ENCODE measurements at regions not wholly inside any gene's neighbourhood (a gene's known extent, or its start where the extent isn't known, plus 50 kb on each side); places are given as distances from the start of the nearest gene placed in this dataset.

- Mint-ChIP-seq H3K27me3 (ENCODE audit: low read depth) (peaks cover 2% of the 10 kb centered on the region), H3K27ac (no peak overlapping the region), H3K4me1 (ENCODE audit: low read depth) (no peaks in the 10 kb centered on the region), H3K36me3 (ENCODE audit: low read depth) (no peaks in the 10 kb centered on the region), H3K9me3 (no peaks in the 10 kb centered on the region), H3K4me3 (no peak overlapping the region)
- DNase-seq (ENCODE audit: low spot score): no peak
Measured at GRCh38 chr4:165627548-165627947, 245.5 kb upstream of the TLL1 start.

- no peaks in the 10 kb centered on the region for H3K4me1 Mint-ChIP-seq (ENCODE audit: low read depth)
- H3K4me3 Mint-ChIP-seq: no peak overlapping the region
- H3K9me3 Mint-ChIP-seq: no peaks in the 10 kb centered on the region
- DNase-seq (ENCODE audit: low spot score): no peak
- peaks cover 2% of the 10 kb centered on the region for H3K27me3 Mint-ChIP-seq (ENCODE audit: low read depth)
- no peak overlapping the region for H3K27ac Mint-ChIP-seq
- no peaks in the 10 kb centered on the region for H3K36me3 Mint-ChIP-seq (ENCODE audit: low read depth)
Measured at GRCh38 chr4:165628572-165628971, 244.5 kb upstream of the TLL1 start.

- Mint-ChIP-seq H3K27me3 (ENCODE audit: low read depth) (peaks cover 2% of the 10 kb centered on the region), H3K9me3 (no peaks in the 10 kb centered on the region), H3K4me3 (no peak overlapping the region), H3K4me1 (ENCODE audit: low read depth) (no peaks in the 10 kb centered on the region), H3K27ac (no peak overlapping the region), H3K36me3 (ENCODE audit: low read depth) (no peaks in the 10 kb centered on the region)
- no peak for DNase-seq (ENCODE audit: low spot score)
Measured at GRCh38 chr4:165630671-165631070, 242.4 kb upstream of the TLL1 start.

GRCh38 chr4:165631208-165631894 is 241.7 kb upstream of the TLL1 start:
- Mint-ChIP-seq H3K4me1 (ENCODE audit: low read depth) (no peaks in the 10 kb centered on the region), H3K36me3 (ENCODE audit: low read depth) (no peaks in the 10 kb centered on the region), H3K4me3 (no peak overlapping the region), H3K27ac (no peak overlapping the region), H3K27me3 (ENCODE audit: low read depth) (peaks cover 2% of the 10 kb centered on the region), H3K9me3 (no peaks in the 10 kb centered on the region)
- no peak for DNase-seq (ENCODE audit: low spot score)

- no peaks in the 10 kb centered on the region for H3K4me1 Mint-ChIP-seq (ENCODE audit: low read depth)
- no peak overlapping the region for H3K4me3 Mint-ChIP-seq
- no peaks in the 10 kb centered on the region for H3K9me3 Mint-ChIP-seq
- H3K36me3 Mint-ChIP-seq (ENCODE audit: low read depth): no peaks in the 10 kb centered on the region
- peaks cover 2% of the 10 kb centered on the region for H3K27me3 Mint-ChIP-seq (ENCODE audit: low read depth)
- no peak overlapping the region for H3K27ac Mint-ChIP-seq
- no peak for DNase-seq (ENCODE audit: low spot score)
Measured at GRCh38 chr4:165631912-165632311, 241.1 kb upstream of the TLL1 start.

- no peak for DNase-seq (ENCODE audit: low spot score)
- no peaks in the 10 kb centered on the region for H3K4me1 Mint-ChIP-seq (ENCODE audit: low read depth)
- no peak overlapping the region for H3K4me3 Mint-ChIP-seq
- H3K27me3 Mint-ChIP-seq (ENCODE audit: low read depth): peaks cover 2% of the 10 kb centered on the region
- no peaks in the 10 kb centered on the region for H3K9me3 Mint-ChIP-seq
- no peaks in the 10 kb centered on the region for H3K36me3 Mint-ChIP-seq (ENCODE audit: low read depth)
- H3K27ac Mint-ChIP-seq: no peak overlapping the region
Measured at GRCh38 chr4:165634766-165635165, 238.3 kb upstream of the TLL1 start.

- Mint-ChIP-seq H3K27me3 (ENCODE audit: low read depth) (peaks cover 2% of the 10 kb centered on the region), H3K4me3 (no peak overlapping the region), H3K9me3 (no peaks in the 10 kb centered on the region), H3K27ac (no peak overlapping the region), H3K36me3 (ENCODE audit: low read depth) (no peaks in the 10 kb centered on the region), H3K4me1 (ENCODE audit: low read depth) (no peaks in the 10 kb centered on the region)
- DNase-seq (ENCODE audit: low spot score): no peak
Measured at GRCh38 chr4:165635381-165635780, 237.7 kb upstream of the TLL1 start.

GRCh38 chr4:165635951-165636350 is 237.1 kb upstream of the TLL1 start:
- H3K9me3 Mint-ChIP-seq: no peaks in the 10 kb centered on the region
- no peaks in the 10 kb centered on the region for H3K4me1 Mint-ChIP-seq (ENCODE audit: low read depth)
- H3K36me3 Mint-ChIP-seq (ENCODE audit: low read depth): no peaks in the 10 kb centered on the region
- no peak overlapping the region for H3K4me3 Mint-ChIP-seq
- no peak overlapping the region for H3K27ac Mint-ChIP-seq
- peaks cover 2% of the 10 kb centered on the region for H3K27me3 Mint-ChIP-seq (ENCODE audit: low read depth)
- no peak for DNase-seq (ENCODE audit: low spot score)

- H3K4me3 Mint-ChIP-seq: no peak overlapping the region
- H3K27me3 Mint-ChIP-seq (ENCODE audit: low read depth): no peaks in the 10 kb centered on the region
- no peak overlapping the region for H3K27ac Mint-ChIP-seq
- H3K9me3 Mint-ChIP-seq: no peaks in the 10 kb centered on the region
- no peaks in the 10 kb centered on the region for H3K36me3 Mint-ChIP-seq (ENCODE audit: low read depth)
- no peaks in the 10 kb centered on the region for H3K4me1 Mint-ChIP-seq (ENCODE audit: low read depth)
- DNase-seq (ENCODE audit: low spot score): no peak
Measured at GRCh38 chr4:165651901-165652300, 221.1 kb upstream of the TLL1 start.

- Mint-ChIP-seq H3K27ac (no peak overlapping the region), H3K27me3 (ENCODE audit: low read depth) (no peaks in the 10 kb centered on the region), H3K36me3 (ENCODE audit: low read depth) (no peaks in the 10 kb centered on the region), H3K9me3 (no peaks in the 10 kb centered on the region), H3K4me3 (no peak overlapping the region), H3K4me1 (ENCODE audit: low read depth) (no peaks in the 10 kb centered on the region)
- no peak for DNase-seq (ENCODE audit: low spot score)
Measured at GRCh38 chr4:165654556-165654955, 218.5 kb upstream of the TLL1 start.

- H3K36me3 Mint-ChIP-seq (ENCODE audit: low read depth): no peaks in the 10 kb centered on the region
- H3K27me3 Mint-ChIP-seq (ENCODE audit: low read depth): no peaks in the 10 kb centered on the region
- no peak overlapping the region for H3K27ac Mint-ChIP-seq
- no peaks in the 10 kb centered on the region for H3K4me1 Mint-ChIP-seq (ENCODE audit: low read depth)
- DNase-seq (ENCODE audit: low spot score): no peak
- H3K4me3 Mint-ChIP-seq: no peak overlapping the region
- H3K9me3 Mint-ChIP-seq: no peaks in the 10 kb centered on the region
Measured at GRCh38 chr4:165656399-165656798, 216.6 kb upstream of the TLL1 start.

- H3K27ac Mint-ChIP-seq: no peak overlapping the region
- no peak for DNase-seq (ENCODE audit: low spot score)
- no peaks in the 10 kb centered on the region for H3K27me3 Mint-ChIP-seq (ENCODE audit: low read depth)
- H3K36me3 Mint-ChIP-seq (ENCODE audit: low read depth): no peaks in the 10 kb centered on the region
- no peaks in the 10 kb centered on the region for H3K4me1 Mint-ChIP-seq (ENCODE audit: low read depth)
- H3K9me3 Mint-ChIP-seq: no peaks in the 10 kb centered on the region
- H3K4me3 Mint-ChIP-seq: no peak overlapping the region
Measured at GRCh38 chr4:165656829-165657490, 216.1 kb upstream of the TLL1 start.

GRCh38 chr4:165662341-165662740 is 210.7 kb upstream of the TLL1 start:
- no peaks in the 10 kb centered on the region for H3K4me1 Mint-ChIP-seq (ENCODE audit: low read depth)

GRCh38 chr4:165663411-165663810 is 209.6 kb upstream of the TLL1 start:
- Mint-ChIP-seq H3K4me1 (ENCODE audit: low read depth) (no peaks in the 10 kb centered on the region), H3K36me3 (ENCODE audit: low read depth) (no peaks in the 10 kb centered on the region), H3K27ac (no peak overlapping the region), H3K27me3 (ENCODE audit: low read depth) (no peaks in the 10 kb centered on the region), H3K4me3 (no peak overlapping the region), H3K9me3 (no peaks in the 10 kb centered on the region)
- DNase-seq (ENCODE audit: low spot score): no peak

More at GRCh38 chr4:165662341-165662740, 210.7 kb upstream of the TLL1 start:
- Mint-ChIP-seq H3K36me3 (ENCODE audit: low read depth) (no peaks in the 10 kb centered on the region), H3K27me3 (ENCODE audit: low read depth) (no peaks in the 10 kb centered on the region), H3K27ac (no peak overlapping the region), H3K4me3 (no peak overlapping the region), H3K9me3 (no peaks in the 10 kb centered on the region)
- no peak for DNase-seq (ENCODE audit: low spot score)

- no peak for DNase-seq (ENCODE audit: low spot score)
- H3K4me3 Mint-ChIP-seq: no peak overlapping the region
- H3K36me3 Mint-ChIP-seq (ENCODE audit: low read depth): no peaks in the 10 kb centered on the region
- no peak overlapping the region for H3K27ac Mint-ChIP-seq
- no peaks in the 10 kb centered on the region for H3K27me3 Mint-ChIP-seq (ENCODE audit: low read depth)
- no peaks in the 10 kb centered on the region for H3K4me1 Mint-ChIP-seq (ENCODE audit: low read depth)
- H3K9me3 Mint-ChIP-seq: no peaks in the 10 kb centered on the region
Measured at GRCh38 chr4:165666836-165667235, 206.2 kb upstream of the TLL1 start.
